ENCODE measurements at regions not wholly inside any gene's neighbourhood (a gene's known extent, or its start where the extent isn't known, plus 50 kb on each side); places are given as distances from the start of the nearest gene placed in this dataset.

DNA sequence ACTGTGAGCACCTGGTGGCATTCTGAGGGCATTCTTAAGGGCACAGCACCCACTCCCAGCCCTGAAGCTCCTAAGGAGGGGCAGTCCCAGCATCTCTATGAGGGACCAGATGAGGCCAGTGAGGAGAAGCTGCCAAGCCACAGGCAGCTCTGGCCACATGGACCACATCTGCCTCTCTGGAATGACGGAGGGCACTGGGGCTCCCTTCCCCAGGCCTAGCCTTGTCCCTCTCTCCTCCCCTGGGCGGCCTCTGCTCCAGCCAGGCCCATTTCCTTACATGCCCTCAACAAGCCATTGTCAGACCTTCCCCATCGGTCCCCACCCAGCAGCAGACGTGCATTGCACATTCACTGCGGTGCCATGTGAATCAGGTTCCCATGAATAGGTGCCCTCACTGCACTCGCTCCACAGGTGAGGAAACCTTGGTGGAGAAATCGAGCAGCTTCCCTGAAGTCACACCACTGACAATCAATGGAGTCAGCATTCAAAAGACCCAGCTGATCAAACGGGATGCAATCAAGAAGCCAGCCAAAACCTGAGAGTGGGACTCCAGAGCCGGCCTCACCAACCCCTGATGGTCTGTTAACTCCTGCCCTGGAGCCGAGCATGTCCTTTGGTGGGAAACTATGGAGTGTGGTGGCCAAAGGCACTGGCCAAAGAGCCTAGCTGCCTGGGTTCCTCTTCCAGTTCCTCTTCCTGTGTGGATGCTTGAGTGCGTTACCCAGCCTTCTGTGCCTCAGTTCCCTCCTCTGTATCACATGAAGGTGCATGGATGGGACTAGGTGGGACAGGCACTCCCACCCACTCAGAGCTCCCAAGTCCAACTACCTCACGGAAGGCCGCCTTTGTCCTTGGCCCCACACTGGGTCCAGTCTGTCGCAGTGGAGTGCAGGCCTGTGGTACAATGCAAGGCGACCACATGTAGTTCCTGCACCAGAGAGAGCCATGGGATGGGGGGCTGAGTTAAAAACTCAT, 147.3 kb downstream of the ZFP36L2 start:
- Histone ChIP-seq H3K4me3 (no peak overlapping the region), H3K27ac (ENCODE audit: control insufficient read depth, insufficient read depth) (no peak overlapping the region), H3K9ac (ENCODE audit: control insufficient read depth, insufficient read depth, low read length) (no peak overlapping the region), H2AFZ (ENCODE audit: control insufficient read depth, low read depth, low read length) (no peak overlapping the region), H3K4me1 (ENCODE audit: control insufficient read depth, insufficient read depth, low read length) (no peaks in the 10 kb centered on the region), H3K79me2 (ENCODE audit: control insufficient read depth, insufficient read depth, low read length) (no peaks in the 10 kb centered on the region), H4K20me1 (ENCODE audit: control insufficient read depth, insufficient read depth) (no peaks in the 10 kb centered on the region), H3K27me3 (replicated peaks in 1 of 2; ENCODE audit: control insufficient read depth in 2 of 2, insufficient read depth in 2 of 2, low read length in 1 of 2) (no peaks in the 10 kb centered on the region), H3K36me3 (ENCODE audit: control insufficient read depth in 2 of 2, insufficient read depth in 2 of 2, low read length in 1 of 2) (no peaks in the 10 kb centered on the region), H3K9me3 (replicated peaks; ENCODE audit: control insufficient read depth, insufficient read depth, low read length) (no peaks in the 10 kb centered on the region), H3K4me2 (ENCODE audit: control insufficient read depth, insufficient read depth) (no peak overlapping the region)
- FAIRE-seq, result no peak
- CTCF ChIA-PET, result interaction anchor here (1.3 kb wide), 1 partner anchor 105 kb away, joined by 3 read pairs; no protein-coding TSS in a partner anchor
- ATAC-seq, result no peak
- WGBS (ENCODE audit: insufficient coverage, insufficient replicate concordance, low lambda C conversion rate, missing lambda C conversion rate), result 34% methylated on average over 15 of the region's 15 CpGs
- SMC1A ChIA-PET (ENCODE audit: uncharacterized antibody, unreplicated experiment), result interaction anchor here (1.1 kb wide), 1 partner anchor 10 kb away, joined by 3 read pairs; no protein-coding TSS in a partner anchor
- POLR2A ChIA-PET, result interaction anchor here (0.6 kb wide), 2 partner anchors 67 to 486 kb away, joined by 3 to 4 read pairs; no protein-coding TSS in a partner anchor
- in situ Hi-C loops (cut with MboI) (no loop called here), intact Hi-C loops (cut with micrococcal nuclease; ENCODE audit: unreplicated experiment) (no loop called here)
- TF ChIP-seq FOXK2 (IDR thresholded peaks at IDR 0.05) (no peak), ASH2L (IDR thresholded peaks at IDR 0.05; ENCODE audit: borderline replicate concordance, low read depth) (no peak), NR2F1 (conservative IDR thresholded peaks at IDR 0.05) (no peak), MYC (IDR thresholded peaks at IDR 0.05; ENCODE audit: insufficient read depth, insufficient read length, insufficient replicate concordance, low read length, severe bottlenecking) (no peak), RB1 (IDR thresholded peaks at IDR 0.05; ENCODE audit: borderline replicate concordance) (no peak), GABPA (IDR thresholded peaks at IDR 0.05; ENCODE audit: low read depth) (no peak), ZNF217 (IDR thresholded peaks at IDR 0.05) (no peak), FOS (IDR thresholded peaks at IDR 0.05; ENCODE audit: borderline replicate concordance, extremely low read depth, insufficient read length) (no peak)
- TF ChIP-seq, protein P1, sequence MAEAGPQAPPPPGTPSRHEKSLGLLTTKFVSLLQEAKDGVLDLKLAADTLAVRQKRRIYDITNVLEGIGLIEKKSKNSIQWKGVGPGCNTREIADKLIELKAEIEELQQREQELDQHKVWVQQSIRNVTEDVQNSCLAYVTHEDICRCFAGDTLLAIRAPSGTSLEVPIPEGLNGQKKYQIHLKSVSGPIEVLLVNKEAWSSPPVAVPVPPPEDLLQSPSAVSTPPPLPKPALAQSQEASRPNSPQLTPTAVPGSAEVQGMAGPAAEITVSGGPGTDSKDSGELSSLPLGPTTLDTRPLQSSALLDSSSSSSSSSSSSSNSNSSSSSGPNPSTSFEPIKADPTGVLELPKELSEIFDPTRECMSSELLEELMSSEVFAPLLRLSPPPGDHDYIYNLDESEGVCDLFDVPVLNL (IDR thresholded peaks at IDR 0.05; ENCODE audit: low read depth, low read length), result no peak
- BruUV-seq (replicated peaks), result no TSS peak
- RAD21 ChIA-PET (ENCODE audit: unreplicated experiment), result interaction anchor here (0.7 kb wide), 1 partner anchor 405 kb away, joined by 3 read pairs; no protein-coding TSS in a partner anchor
- DNase-seq (ENCODE audit: low read depth, low spot score), result no peak
